WERI-Rb-1 (cell line): ENCODE measurements at regions not wholly inside any gene's neighbourhood (a gene's known extent, or its start where the extent isn't known, plus 50 kb on each side); places are given as distances from the start of the nearest gene placed in this dataset.

Experiments used
- DNase-seq: peaks from one replicate; pipeline ENCODE4 v3.0.0-alpha.2; 2020
- H3K27ac ChIP-seq: fragments of 250-450 bp; sonication (Bioruptor Pico); 2 replicates; pipeline ENCODE4 v1.5.1; 2020; ENCODE audit warnings: mild to moderate bottlenecking, moderate library complexity
- H3K27me3 ChIP-seq: fragments of 250-450 bp; sonication (Bioruptor Pico); 2 replicates; pipeline ENCODE4 v1.5.1; 2021; ENCODE audit warnings: mild to moderate bottlenecking, low read depth, moderate library complexity; ENCODE audit not compliant: insufficient read depth, severe bottlenecking
- H3K36me3 ChIP-seq: fragments of 250-450 bp; sonication (Bioruptor Pico); 2 replicates; pipeline ENCODE4 v1.5.1; 2020; ENCODE audit warnings: mild to moderate bottlenecking, moderate library complexity
- H3K4me3 ChIP-seq: 2 replicates; pipeline ENCODE4 v1.5.1; 2011; ENCODE audit warnings: low read depth, mild to moderate bottlenecking, control low read depth, low read length
- H3K9me3 ChIP-seq: fragments of 250-450 bp; sonication (Bioruptor Pico); 2 replicates; pipeline ENCODE4 v1.5.1; 2021; ENCODE audit warnings: mild to moderate bottlenecking, moderate library complexity; ENCODE audit not compliant: severe bottlenecking
- TF ChIP-seq, protein P1 (sequence below): IDR thresholded peaks from 2 replicates; pipeline ENCODE4 v1.5.1; 2011; ENCODE audit warnings: low read depth, mild to moderate bottlenecking, control low read depth, inconsistent platforms, low read length

DNA sequence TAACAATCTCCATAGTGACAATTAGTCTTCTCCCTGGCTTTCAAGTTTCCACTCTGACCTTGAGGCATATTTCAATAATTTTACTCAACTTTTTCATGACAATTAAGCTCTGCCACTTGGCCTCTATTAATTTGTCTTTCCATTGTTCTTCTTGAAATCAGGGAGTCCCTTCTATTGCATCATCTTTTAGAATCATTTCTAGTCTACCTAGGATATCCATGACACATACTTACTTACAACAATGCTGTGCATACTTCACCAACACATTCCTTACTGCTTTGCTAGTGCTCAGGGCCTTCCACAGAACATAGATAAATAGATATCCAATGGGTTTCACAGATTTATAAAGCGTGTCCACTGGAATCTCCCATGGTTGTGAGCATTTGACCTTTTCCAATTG is 331.5 kb upstream of the LRP1B start:
- no peaks in the 10 kb centered on the region for H3K9me3 ChIP-seq
- TF ChIP-seq, protein P1, sequence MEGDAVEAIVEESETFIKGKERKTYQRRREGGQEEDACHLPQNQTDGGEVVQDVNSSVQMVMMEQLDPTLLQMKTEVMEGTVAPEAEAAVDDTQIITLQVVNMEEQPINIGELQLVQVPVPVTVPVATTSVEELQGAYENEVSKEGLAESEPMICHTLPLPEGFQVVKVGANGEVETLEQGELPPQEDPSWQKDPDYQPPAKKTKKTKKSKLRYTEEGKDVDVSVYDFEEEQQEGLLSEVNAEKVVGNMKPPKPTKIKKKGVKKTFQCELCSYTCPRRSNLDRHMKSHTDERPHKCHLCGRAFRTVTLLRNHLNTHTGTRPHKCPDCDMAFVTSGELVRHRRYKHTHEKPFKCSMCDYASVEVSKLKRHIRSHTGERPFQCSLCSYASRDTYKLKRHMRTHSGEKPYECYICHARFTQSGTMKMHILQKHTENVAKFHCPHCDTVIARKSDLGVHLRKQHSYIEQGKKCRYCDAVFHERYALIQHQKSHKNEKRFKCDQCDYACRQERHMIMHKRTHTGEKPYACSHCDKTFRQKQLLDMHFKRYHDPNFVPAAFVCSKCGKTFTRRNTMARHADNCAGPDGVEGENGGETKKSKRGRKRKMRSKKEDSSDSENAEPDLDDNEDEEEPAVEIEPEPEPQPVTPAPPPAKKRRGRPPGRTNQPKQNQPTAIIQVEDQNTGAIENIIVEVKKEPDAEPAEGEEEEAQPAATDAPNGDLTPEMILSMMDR = no peak
- DNase-seq = no peak
- no peaks in the 10 kb centered on the region for H3K36me3 ChIP-seq
- H3K4me3 ChIP-seq = no peak overlapping the region
- no peak overlapping the region for H3K27ac ChIP-seq
- no peaks in the 10 kb centered on the region for H3K27me3 ChIP-seq

DNA sequence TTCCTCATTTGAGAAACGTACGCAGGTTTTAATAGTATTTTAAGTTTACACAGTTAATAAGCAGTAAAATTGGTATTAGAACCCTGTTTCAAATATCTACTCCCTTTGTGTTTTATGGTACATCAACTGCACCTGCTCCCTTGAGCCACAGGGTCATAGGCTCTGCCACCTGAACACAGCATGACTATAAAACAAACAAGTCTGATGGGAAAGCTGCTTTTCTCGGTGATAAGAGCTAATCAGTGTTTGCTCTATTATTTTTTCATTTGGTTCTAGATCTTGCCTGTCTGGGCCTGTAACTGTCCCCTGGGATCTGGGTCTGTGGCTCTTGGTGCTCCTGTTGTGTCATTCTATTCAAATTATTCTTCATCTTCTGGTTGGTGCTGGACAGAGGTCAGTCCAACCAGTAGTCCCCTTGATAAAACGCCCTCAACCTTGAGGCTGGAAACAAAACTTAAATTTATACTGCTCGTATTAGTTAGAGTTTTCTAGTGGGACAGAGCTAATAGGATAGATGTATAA is 314.8 kb upstream of the LRP1B start:
- no peaks in the 10 kb centered on the region for H3K27me3 ChIP-seq
- DNase-seq = no peak
- H3K9me3 ChIP-seq = no peaks in the 10 kb centered on the region
- H3K4me3 ChIP-seq = no peak overlapping the region
- TF ChIP-seq, protein P1 = no peak
- H3K36me3 ChIP-seq = no peaks in the 10 kb centered on the region
- H3K27ac ChIP-seq = no peak overlapping the region

DNA sequence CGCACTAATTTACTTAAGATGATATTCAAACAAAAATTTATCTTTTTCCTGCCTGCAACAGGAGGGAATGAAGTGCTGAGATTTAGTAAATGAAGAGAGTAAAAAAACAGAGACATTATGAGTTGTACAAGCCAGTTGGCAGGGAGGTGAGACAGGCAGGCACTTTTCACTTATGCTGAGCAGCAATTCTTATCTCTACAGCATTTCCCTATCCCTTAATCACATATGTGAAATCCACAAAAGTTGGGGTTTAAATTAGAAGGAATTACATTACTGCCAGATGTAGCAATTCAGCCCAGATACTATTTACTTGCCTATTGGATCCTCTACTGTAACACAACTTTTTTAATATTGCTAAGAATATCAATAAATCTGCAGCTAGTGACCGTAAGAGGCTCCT is 314.2 kb upstream of the LRP1B start:
- H3K27me3 ChIP-seq = no peaks in the 10 kb centered on the region
- no peak for DNase-seq
- no peaks in the 10 kb centered on the region for H3K36me3 ChIP-seq
- TF ChIP-seq, protein P1 = no peak
- H3K4me3 ChIP-seq = no peak overlapping the region
- H3K27ac ChIP-seq = no peak overlapping the region
- H3K9me3 ChIP-seq = no peaks in the 10 kb centered on the region

DNA sequence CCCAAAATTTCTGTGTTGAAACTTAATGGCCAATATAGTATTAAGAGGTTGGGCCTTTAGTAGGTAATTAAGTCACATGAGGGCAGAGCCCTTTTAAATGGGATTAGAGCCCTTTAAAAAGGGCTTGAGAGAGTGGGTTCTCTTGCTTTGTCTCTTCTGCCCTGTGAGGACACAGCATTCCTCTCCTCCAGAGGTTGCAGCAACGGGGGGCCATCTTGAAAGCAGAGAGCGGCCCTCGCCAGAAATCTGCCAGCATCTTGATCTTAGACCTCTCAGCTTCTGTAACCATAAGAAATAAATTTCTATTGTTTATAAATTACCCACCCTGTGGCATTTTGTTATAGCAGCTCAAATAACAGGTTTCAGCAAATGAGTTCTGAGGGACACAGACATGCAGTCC is 305.0 kb upstream of the LRP1B start:
- no peaks in the 10 kb centered on the region for H3K36me3 ChIP-seq
- no peaks in the 10 kb centered on the region for H3K9me3 ChIP-seq
- no peaks in the 10 kb centered on the region for H3K27me3 ChIP-seq
- TF ChIP-seq, protein P1 = no peak
- no peak overlapping the region for H3K27ac ChIP-seq
- DNase-seq = no peak
- H3K4me3 ChIP-seq = no peak overlapping the region

DNA sequence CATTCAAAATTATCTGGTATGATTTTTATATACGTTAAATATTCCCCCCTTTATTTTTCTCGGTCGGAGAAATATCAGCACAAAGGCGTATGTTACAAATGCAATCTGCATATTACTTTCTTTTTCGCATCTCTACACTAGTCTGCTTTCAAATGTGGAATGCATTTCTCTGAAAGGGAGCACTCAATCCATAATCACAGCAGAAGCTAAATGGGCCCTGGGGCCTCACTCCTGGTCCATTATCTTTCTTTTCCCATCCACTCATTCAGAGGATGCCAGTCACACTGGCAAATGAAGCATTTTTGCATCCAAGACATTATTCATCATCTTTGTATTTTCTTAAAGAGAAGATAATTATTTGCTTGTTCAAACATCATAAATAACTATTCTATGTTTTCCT is 295.2 kb upstream of the LRP1B start:
- Histone ChIP-seq H3K36me3 (no peaks in the 10 kb centered on the region), H3K27ac (no peak overlapping the region), H3K4me3 (no peak overlapping the region), H3K9me3 (no peaks in the 10 kb centered on the region), H3K27me3 (no peaks in the 10 kb centered on the region)
- no peak for DNase-seq
- TF ChIP-seq, protein P1 = no peak

DNA sequence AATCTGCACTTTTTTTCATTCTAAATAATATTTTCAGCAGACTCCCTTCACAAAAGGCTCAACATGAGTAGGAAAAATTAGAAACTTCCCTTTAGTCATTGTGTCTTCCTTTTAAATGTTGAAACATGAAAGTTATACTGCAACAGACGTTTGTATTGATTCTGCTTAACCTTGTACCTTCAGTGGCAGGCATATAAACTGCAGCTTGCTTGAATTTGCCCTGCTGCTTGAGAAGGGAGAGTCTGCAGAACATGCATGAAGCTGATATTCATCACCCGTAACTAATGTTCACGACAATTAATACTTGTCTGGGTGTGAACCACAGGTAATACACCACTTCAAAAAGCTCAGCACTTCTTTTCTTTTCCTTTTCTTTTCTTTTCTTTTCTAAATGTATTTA is 294.7 kb upstream of the LRP1B start:
- DNase-seq = no peak
- Histone ChIP-seq H3K4me3 (no peak overlapping the region), H3K9me3 (no peaks in the 10 kb centered on the region), H3K27me3 (no peaks in the 10 kb centered on the region), H3K36me3 (no peaks in the 10 kb centered on the region), H3K27ac (no peak overlapping the region)
- TF ChIP-seq, protein P1 = no peak
